H9 (cell line): ENCODE measurements at regions not wholly inside any gene's neighbourhood (a gene's known extent, or its start where the extent isn't known, plus 50 kb on each side); places are given as distances from the start of the nearest gene placed in this dataset.

Source experiments
- DNase-seq: peaks from one replicate; pipeline ENCODE4 v3.0.0-alpha.2; 2017
- H2AFZ ChIP-seq: one replicate; pipeline ENCODE4 v1.6.1; 2013; ENCODE audit warnings: mild to moderate bottlenecking, low read length, control low read depth, moderate library complexity
- H2AK5ac ChIP-seq: 2 replicates; pipeline ENCODE4 v1.6.1; 2013; ENCODE audit warnings: low read length, control low read depth, mixed read lengths; ENCODE audit not compliant: insufficient read length
- H2BK120ac ChIP-seq: one replicate; pipeline ENCODE4 v1.6.1; 2013; ENCODE audit warnings: low read depth, mild to moderate bottlenecking, low read length, control low read depth, inconsistent platforms; ENCODE audit not compliant: poor library complexity, severe bottlenecking
- H2BK12ac ChIP-seq: 2 replicates; pipeline ENCODE4 v1.6.1; 2013; ENCODE audit warnings: low read length, control low read depth, mixed read lengths, low read depth; ENCODE audit not compliant: insufficient read length
- H2BK15ac ChIP-seq: 2 replicates; pipeline ENCODE4 v1.6.1; 2013; ENCODE audit warnings: low read depth, low read length, control low read depth
- H2BK20ac ChIP-seq: one replicate; pipeline ENCODE4 v1.6.1; 2013; ENCODE audit warnings: low read depth, mild to moderate bottlenecking, low read length, control low read depth, inconsistent platforms; ENCODE audit not compliant: poor library complexity, severe bottlenecking
- H2BK5ac ChIP-seq: 2 replicates; pipeline ENCODE4 v1.6.1; 2013; ENCODE audit warnings: low read length, control low read depth, mixed read lengths; ENCODE audit not compliant: insufficient read length
- H3K14ac ChIP-seq: 2 replicates; pipeline ENCODE4 v1.6.1; 2013; ENCODE audit warnings: low read length, control low read depth; ENCODE audit not compliant: insufficient read depth
- H3K18ac ChIP-seq: 2 replicates; pipeline ENCODE4 v1.6.1; 2013; ENCODE audit warnings: low read depth, mild to moderate bottlenecking, mixed read lengths, low read length, control low read depth; ENCODE audit not compliant: insufficient read length
- H3K23ac ChIP-seq: 2 replicates; pipeline ENCODE4 v1.6.1; 2013; ENCODE audit warnings: low read length, control low read depth, mixed read lengths, low read depth; ENCODE audit not compliant: insufficient read length
- H3K23me2 ChIP-seq: 2 replicates; pipeline ENCODE4 v1.6.1; 2013; ENCODE audit warnings: low read depth, mild to moderate bottlenecking, mixed read lengths, low read length, control low read depth; ENCODE audit not compliant: insufficient read length, poor library complexity, severe bottlenecking
- H3K27ac ChIP-seq: 2 replicates; pipeline ENCODE4 v1.5.1; 2013; ENCODE audit warnings: low read length, control low read depth, mixed read lengths, low read depth; ENCODE audit not compliant: insufficient read length
- H3K27me3 ChIP-seq: 2 replicates; pipeline ENCODE4 v1.6.1; 2013; ENCODE audit warnings: low read length, control low read depth, inconsistent platforms; ENCODE audit not compliant: insufficient read depth
- H3K4ac ChIP-seq: 2 replicates; pipeline ENCODE4 v1.6.1; 2013; ENCODE audit warnings: low read depth, mild to moderate bottlenecking, control low read depth, inconsistent platforms, low read length, moderate library complexity
- H3K4me1 ChIP-seq: 2 replicates; pipeline ENCODE4 v1.6.1; 2013; ENCODE audit warnings: low read length, control low read depth, inconsistent platforms; ENCODE audit not compliant: insufficient read depth
- H3K4me2 ChIP-seq: 2 replicates; pipeline ENCODE4 v1.6.1; 2013; ENCODE audit warnings: low read length, control low read depth, mixed read lengths; ENCODE audit not compliant: insufficient read length, insufficient read depth
- H3K56ac ChIP-seq: 2 replicates; pipeline ENCODE4 v1.6.1; 2013; ENCODE audit warnings: low read depth, mild to moderate bottlenecking, mixed read lengths, low read length, control low read depth; ENCODE audit not compliant: insufficient read length
- H3K79me1 ChIP-seq: 2 replicates; pipeline ENCODE4 v1.6.1; 2013; ENCODE audit warnings: low read depth, mild to moderate bottlenecking, moderate library complexity, low read length, control low read depth, inconsistent platforms; ENCODE audit not compliant: insufficient read depth, poor library complexity, severe bottlenecking
- H3K79me2 ChIP-seq: 2 replicates; pipeline ENCODE4 v1.6.1; 2013; ENCODE audit warnings: low read length, control low read depth, inconsistent platforms; ENCODE audit not compliant: insufficient read depth
- H3K9ac ChIP-seq: 2 replicates; pipeline ENCODE4 v1.6.1; 2013; ENCODE audit warnings: low read length, control low read depth, mixed read lengths; ENCODE audit not compliant: insufficient read length; ENCODE audit errors: extremely low read depth
- H3K9me3 ChIP-seq: one replicate; pipeline ENCODE4 v1.6.1; 2013; ENCODE audit warnings: low read depth, low read length, inconsistent platforms; ENCODE audit not compliant: control insufficient read depth
- H3T11ph ChIP-seq: one replicate; pipeline ENCODE4 v1.6.1; 2013; ENCODE audit warnings: mild to moderate bottlenecking, low read length, control low read depth, inconsistent platforms
- H4K20me1 ChIP-seq: one replicate; pipeline ENCODE4 v1.6.1; 2013; ENCODE audit not compliant: control insufficient read depth, insufficient read length, insufficient read depth
- H4K5ac ChIP-seq: 2 replicates; pipeline ENCODE4 v1.6.1; 2013; ENCODE audit warnings: low read depth, mild to moderate bottlenecking, mixed read lengths, low read length, control low read depth; ENCODE audit not compliant: insufficient read length
- H4K8ac ChIP-seq: replicated peaks from 2 replicates; pipeline ENCODE4 v1.6.1; 2013; ENCODE audit warnings: low read length, control low read depth, mixed read lengths, low read depth; ENCODE audit not compliant: insufficient read length
- H4K91ac ChIP-seq: 2 replicates; pipeline ENCODE4 v1.6.1; 2013; ENCODE audit warnings: low read depth, mild to moderate bottlenecking, moderate library complexity, mixed read lengths, low read length, control low read depth; ENCODE audit not compliant: insufficient read length
- H3K27ac Mint-ChIP-seq, 3 experiments: 2 replicates in 2 of 3; 3 replicates in 1 of 3; pipeline ENCODE4 v1.8.0; 2020 to 2021; ENCODE audit warnings: mixed read lengths in 3 of 3, mild to moderate bottlenecking in 1 of 3, moderate library complexity in 1 of 3
- H3K27me3 Mint-ChIP-seq: 2 replicates; pipeline ENCODE4 v1.8.0; 2021; ENCODE audit warnings: low read depth, mild to moderate bottlenecking, moderate library complexity, mixed read lengths
- H3K36me3 Mint-ChIP-seq, 3 experiments: 2 replicates in 2 of 3; 3 replicates in 1 of 3; pipeline ENCODE4 v1.8.0; 2020 to 2021; ENCODE audit warnings: low read depth in 3 of 3, mixed read lengths in 3 of 3; ENCODE audit not compliant: insufficient read depth in 1 of 3
- H3K4me1 Mint-ChIP-seq, 2 experiments: 2 replicates each; pipeline ENCODE4 v1.8.0; 2020; ENCODE audit warnings: mixed read lengths in 2 of 2
- H3K4me3 Mint-ChIP-seq, 2 experiments: 2 replicates in 1 of 2; 3 replicates in 1 of 2; pipeline ENCODE4 v1.8.0; 2020 to 2021; ENCODE audit warnings: mild to moderate bottlenecking in 2 of 2, mixed read lengths in 2 of 2, moderate library complexity in 1 of 2
- H3K9me3 Mint-ChIP-seq, 2 experiments: 2 replicates in 1 of 2; 3 replicates in 1 of 2; pipeline ENCODE4 v1.8.0; 2020; ENCODE audit warnings: mild to moderate bottlenecking in 2 of 2, mixed read lengths in 2 of 2, moderate library complexity in 1 of 2
- CTCF ChIP-seq: fragments of 200-600 bp; sonication (generic); conservative IDR thresholded peaks from 3 replicates; pipeline ENCODE4 v1.8.0; 2021; ENCODE audit warnings: antibody characterized with exemption, mild to moderate bottlenecking
- WGBS: extraction: QIAGEN DNeasy Blood & Tissue Kit; methylation state at CpG from one replicate; pipeline ENCODE4 v1.1.7; 2013; ENCODE audit warnings: missing lambda C conversion rate, low lambda C conversion rate, mixed read lengths; ENCODE audit not compliant: insufficient read length; ENCODE audit errors: extremely low coverage; 5-methylcytosine and 5-hydroxymethylcytosine counted together

GRCh38 chr4:22063613-22064012, 115.0 kb upstream of the KCNIP4 start:
- no peaks in the 10 kb centered on the region for H3K79me2 ChIP-seq
- H3K4me2 ChIP-seq: no peak overlapping the region
- H4K8ac ChIP-seq: no peak overlapping the region
- no peaks in the 10 kb centered on the region for H3K27me3 ChIP-seq
- no peak overlapping the region for H3K27ac ChIP-seq
- H3K9ac ChIP-seq: no peak overlapping the region
- no peak for TF ChIP-seq CTCF
- H4K91ac ChIP-seq: no peak overlapping the region
- DNase-seq: no peak
- no peaks in the 10 kb centered on the region for H3K36me3 Mint-ChIP-seq
- no peak overlapping the region for H3K56ac ChIP-seq
- H3T11ph ChIP-seq: no peak overlapping the region
- no peaks in the 10 kb centered on the region; a peak in 1 of 5 replicates for H3K9me3 Mint-ChIP-seq
- H3K4me1 Mint-ChIP-seq: no peaks in the 10 kb centered on the region
- H3K14ac ChIP-seq: no peak overlapping the region
- no peak overlapping the region for H3K4me3 Mint-ChIP-seq
- H2BK12ac ChIP-seq: no peak overlapping the region
- H3K4me1 ChIP-seq: no peaks in the 10 kb centered on the region
- no peak overlapping the region for H2BK20ac ChIP-seq
- H2BK15ac ChIP-seq: no peak overlapping the region
- no peak overlapping the region for H3K27ac Mint-ChIP-seq
- H2BK5ac ChIP-seq: no peak overlapping the region
- no peaks in the 10 kb centered on the region for H4K20me1 ChIP-seq
- no peak overlapping the region for H2BK120ac ChIP-seq
- H3K23ac ChIP-seq: no peak overlapping the region
- no peaks in the 10 kb centered on the region for H3K27me3 Mint-ChIP-seq
- no peak overlapping the region for H3K4ac ChIP-seq
- H2AK5ac ChIP-seq: no peak overlapping the region
- no peaks in the 10 kb centered on the region for H3K23me2 ChIP-seq
- WGBS: no CpG with 5 or more reads among the region's 1 CpG
- no peak overlapping the region for H4K5ac ChIP-seq
- H3K79me1 ChIP-seq: no peaks in the 10 kb centered on the region
- no peak overlapping the region for H2AFZ ChIP-seq
- H3K18ac ChIP-seq: no peak overlapping the region
- no peaks in the 10 kb centered on the region for H3K9me3 ChIP-seq
